HCT116 (cell line): ENCODE measurements at regions not wholly inside any gene's neighbourhood (a gene's known extent, or its start where the extent isn't known, plus 50 kb on each side); places are given as distances from the start of the nearest gene placed in this dataset.

Experiments used
- ATAC-seq: fragments of 200-7000 bp; cut with Tn5 transposase; 2 replicates; pipeline ENCODE4 v1.9.1; 2020; ENCODE audit warnings: mild to moderate bottlenecking, moderate library complexity
- BruUV-seq: library from RNA; stranded (reverse); fragments of 400-500 nt; replicated peaks from 2 replicates; lab custom pipeline; 2021; lab: Mats Ljungman, UMichigan
- CTCF ChIA-PET: fragments of 300-600 bp; sonication (Branson Sonifier 250); formaldehyde crosslinking; loops from one replicate; lab custom pipeline; 2021; ENCODE audit warnings: antibody characterized with exemption; lab: Charles Lee
- POLR2A ChIA-PET: fragments of 300-600, 350-600 bp; sonication (Branson Sonifier 250); formaldehyde crosslinking; loops from one replicate; lab custom pipeline; 2021; ENCODE audit warnings: antibody characterized with exemption; lab: Charles Lee
- RAD21 ChIA-PET, 2 experiments: fragments of 300-600 bp; sonication (Branson Sonifier 250); formaldehyde crosslinking; loops; one replicate each; lab custom pipeline; 2023; ENCODE audit warnings: low total read pairs in 2 of 2; ENCODE audit not compliant: uncharacterized antibody in 2 of 2, unreplicated experiment in 2 of 2, low non-redundant PET in 1 of 2; lab: Charles Lee
- DNase-seq: peaks from one replicate; pipeline ENCODE4 v3.0.0-alpha.2; 2010; ENCODE audit warnings: low read depth, low spot score
- H2AFZ ChIP-seq: fragments of 200-600 bp; shearing (Covaris generic), sonication (generic); 2 replicates; pipeline ENCODE4 v1.6.1; 2017; ENCODE audit warnings: low read depth, mixed run types, mixed read lengths, antibody characterized with exemption, low read length; ENCODE audit not compliant: poor library complexity, severe bottlenecking
- H3K27ac ChIP-seq: 2 replicates; pipeline ENCODE4 v1.5.1; 2012; ENCODE audit warnings: low read depth, low read length
- H3K27me3 ChIP-seq: fragments of 200-600 bp; sonication (generic); 2 replicates; pipeline ENCODE4 v1.6.1; 2016; ENCODE audit warnings: mixed run types, low read length, mixed read lengths; ENCODE audit not compliant: insufficient read depth
- H3K36me3 ChIP-seq, 2 experiments: fragments of 200-500 bp in 1 of 2; fragments of 200-600 bp in 1 of 2; sonication (Bioruptor generic) in 1 of 2; sonication (generic) in 1 of 2; 2 replicates each; pipeline versions ENCODE4 v1.5.1 to v1.6.1; 2014 to 2016; ENCODE audit warnings: low read length in 2 of 2, inconsistent platforms in 1 of 2, mixed read lengths in 1 of 2, mixed run types in 1 of 2; ENCODE audit not compliant: insufficient read depth in 2 of 2, control insufficient read depth in 1 of 2
- H3K4me1 ChIP-seq, 2 experiments: fragments of 200-600 bp in 1 of 2; sonication (generic) in 1 of 2; 2 replicates each; pipeline versions ENCODE4 v1.5.1 to v1.6.1; 2012 to 2017; ENCODE audit warnings: low read length in 2 of 2, inconsistent platforms in 1 of 2, mild to moderate bottlenecking in 1 of 2, mixed read lengths in 1 of 2, mixed run types in 1 of 2, moderate library complexity in 1 of 2; ENCODE audit not compliant: insufficient read depth in 2 of 2, control insufficient read depth in 1 of 2
- H3K4me2 ChIP-seq: fragments of 200-600 bp; sonication (generic); 2 replicates; pipeline ENCODE4 v1.6.1; 2017; ENCODE audit warnings: mixed run types, low read length, mixed read lengths
- H3K4me3 ChIP-seq, 2 experiments: fragments of 200-600 bp in 1 of 2; sonication (generic) in 1 of 2; replicated peaks in 1 of 2; 2 replicates each; pipeline ENCODE4 v1.5.1; 2011 to 2016; ENCODE audit warnings: low read length in 2 of 2, control low read depth in 1 of 2, low read depth in 1 of 2, mild to moderate bottlenecking in 1 of 2, mixed read lengths in 1 of 2, mixed run types in 1 of 2
- H3K79me2 ChIP-seq: fragments of 200-600 bp; sonication (generic); 2 replicates; pipeline ENCODE4 v1.6.1; 2017; ENCODE audit warnings: mild to moderate bottlenecking, mixed run types, low read length, moderate library complexity, mixed read lengths; ENCODE audit not compliant: insufficient read depth
- H3K9ac ChIP-seq: fragments of 200-600 bp; sonication (generic); 2 replicates; pipeline ENCODE4 v1.6.1; 2016; ENCODE audit warnings: low read length, mixed read lengths
- H3K9me2 ChIP-seq: fragments of 200-600 bp; sonication (generic), shearing (Covaris generic); 2 replicates; pipeline ENCODE4 v1.6.1; 2017; ENCODE audit warnings: mixed run types, mild to moderate bottlenecking, moderate library complexity; ENCODE audit not compliant: insufficient read depth
- H3K9me3 ChIP-seq, 2 experiments: fragments of 200-500 bp in 1 of 2; fragments of 200-600 bp in 1 of 2; sonication (Bioruptor generic) in 1 of 2; sonication (generic) in 1 of 2; 2 replicates each; pipeline ENCODE4 v1.6.1; 2014 to 2017; ENCODE audit warnings: low read length in 2 of 2, mixed read lengths in 2 of 2, inconsistent platforms in 1 of 2, low read depth in 1 of 2, mild to moderate bottlenecking in 1 of 2, mixed run types in 1 of 2, moderate library complexity in 1 of 2; ENCODE audit not compliant: control insufficient read depth in 1 of 2, insufficient read depth in 1 of 2
- H4K20me1 ChIP-seq: fragments of 200-600 bp; sonication (generic), shearing (Covaris generic); 2 replicates; pipeline ENCODE4 v1.6.1; 2017; ENCODE audit warnings: mixed run types, mild to moderate bottlenecking, moderate library complexity; ENCODE audit not compliant: insufficient read depth
- CEBPB ChIP-seq: IDR thresholded peaks from 2 replicates; pipeline ENCODE4 v1.6.1; 2012; ENCODE audit warnings: low read depth
- CTCF ChIP-seq, 3 experiments: fragments of 200-600 bp in 1 of 3; sonication (generic) in 1 of 3; IDR thresholded peaks in 2 of 3; conservative IDR thresholded peaks in 1 of 3; 2 replicates each; pipeline ENCODE4 v1.5.1; 2012 to 2017; ENCODE audit warnings: low read depth in 2 of 3, low read length in 2 of 3, antibody characterized with exemption in 1 of 3, borderline replicate concordance in 1 of 3, control low read depth in 1 of 3, mild to moderate bottlenecking in 1 of 3, mixed read lengths in 1 of 3, mixed run types in 1 of 3, moderate library complexity in 1 of 3; ENCODE audit not compliant: insufficient read depth in 1 of 3
- EGR1 ChIP-seq: IDR thresholded peaks from 2 replicates; pipeline ENCODE4 v1.6.1; 2012; ENCODE audit warnings: low read depth
- ELF1 ChIP-seq: IDR thresholded peaks from 2 replicates; pipeline ENCODE4 v1.6.1; 2012; ENCODE audit warnings: low read depth, borderline replicate concordance
- EZH2phosphoT487 ChIP-seq: fragments of 200-600 bp; IDR thresholded peaks from 2 replicates; pipeline ENCODE4 v1.6.1; 2018; ENCODE audit warnings: antibody characterized with exemption, borderline replicate concordance
- FOSL1 ChIP-seq: IDR thresholded peaks from 2 replicates; pipeline ENCODE4 v1.6.1; 2012; ENCODE audit warnings: low read depth
- MAX ChIP-seq: IDR thresholded peaks from 2 replicates; pipeline ENCODE4 v1.6.1; 2012
- POLR2A ChIP-seq: IDR thresholded peaks from 2 replicates; pipeline ENCODE4 v1.7.0; 2011; ENCODE audit warnings: borderline replicate concordance; ENCODE audit not compliant: insufficient read depth, insufficient read length; ENCODE audit errors: extremely low read depth
- POLR2AphosphoS5 ChIP-seq: IDR thresholded peaks from 2 replicates; pipeline ENCODE4 v1.6.1; 2011; ENCODE audit warnings: mild to moderate bottlenecking, low read depth, low read length, moderate library complexity
- REST ChIP-seq: IDR thresholded peaks from 2 replicates; pipeline ENCODE4 v1.6.1; 2012; ENCODE audit warnings: low read depth
- SIN3A ChIP-seq: IDR thresholded peaks from 2 replicates; pipeline ENCODE4 v1.6.1; 2012; ENCODE audit warnings: low read depth
- SRF ChIP-seq: IDR thresholded peaks from 2 replicates; pipeline ENCODE4 v1.6.1; 2012; ENCODE audit warnings: low read depth
- TCF7L2 ChIP-seq: IDR thresholded peaks from 2 replicates; pipeline ENCODE4 v1.7.0; 2011; ENCODE audit warnings: borderline replicate concordance, inconsistent platforms; ENCODE audit not compliant: insufficient read depth, insufficient read length; ENCODE audit errors: extremely low read depth
- ZBTB33 ChIP-seq: IDR thresholded peaks from 2 replicates; pipeline ENCODE4 v1.6.1; 2011; ENCODE audit warnings: mild to moderate bottlenecking, low read length, moderate library complexity; ENCODE audit not compliant: insufficient replicate concordance; ENCODE audit errors: extremely low read depth
- intact Hi-C: fragments of 100-400 bp; cut with micrococcal nuclease; formaldehyde crosslinking; loops from 2 replicates; pipeline ENCODE4 v1.10.0; 2022
- TF ChIP-seq, protein P1 (sequence below): IDR thresholded peaks from 2 replicates; pipeline ENCODE4 v1.6.1; 2012

DNA sequence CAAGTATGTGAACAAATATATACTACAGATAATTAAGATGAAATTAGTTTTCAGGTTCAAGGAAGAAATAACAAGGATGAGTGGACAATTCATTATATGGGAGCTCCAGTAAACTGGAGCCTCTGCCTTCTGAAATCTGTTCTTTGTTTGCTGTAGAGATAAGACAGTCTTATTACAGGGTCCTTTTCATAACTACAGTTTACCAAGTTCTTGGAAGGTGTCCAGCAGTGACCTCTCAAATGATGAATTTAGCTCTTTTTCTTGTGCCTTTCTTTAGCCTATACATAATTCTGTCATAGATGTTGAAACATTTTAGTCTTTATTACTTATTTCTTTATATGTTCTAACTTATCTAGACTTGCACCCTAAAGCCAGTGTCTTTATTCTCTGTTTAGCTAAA lies 89.7 kb upstream of the GBE1 start (continued):
- TF ChIP-seq CTCF (IDR thresholded peaks at IDR 0.05 in 2 of 3, conservative IDR thresholded peaks at IDR 0.05 in 1 of 3; ENCODE audit: borderline replicate concordance in 1 of 3, insufficient read depth in 1 of 3, low read depth in 2 of 3, low read length in 2 of 3) (no peak), EZH2phosphoT487 (no peak), POLR2A (no peak), TCF7L2 (no peak)

GRCh38 chr3:81846988-81847387 lies 85.5 kb upstream of the GBE1 start:
- no peaks in the 10 kb centered on the region for H3K9me2 ChIP-seq
- no TSS peak for BruUV-seq
- no peak overlapping the region for H2AFZ ChIP-seq
- no peaks in the 10 kb centered on the region for H3K79me2 ChIP-seq
- ChIA-PET POLR2A (no interaction called here), RAD21 (no interaction called here), CTCF (no interaction called here)
- H3K27ac ChIP-seq: no peak overlapping the region
- DNase-seq (no peak), ATAC-seq (no peak)
- H4K20me1 ChIP-seq: no peaks in the 10 kb centered on the region
- no peaks in the 10 kb centered on the region; the same call in 1 of the 2 replicates for H3K27me3 ChIP-seq
- H3K9ac ChIP-seq: no peak overlapping the region
- no peaks in the 10 kb centered on the region for H3K36me3 ChIP-seq
- no peak overlapping the region for H3K4me2 ChIP-seq
- intact Hi-C loops: no loop called here
- no peaks in the 10 kb centered on the region for H3K4me1 ChIP-seq
- no peak overlapping the region for H3K4me3 ChIP-seq
- no peaks in the 10 kb centered on the region for H3K9me3 ChIP-seq
- no peak for TF ChIP-seq FOSL1
- TF ChIP-seq EGR1: no peak
- TF ChIP-seq ELF1: no peak
- TF ChIP-seq CEBPB: no peak
- no peak for TF ChIP-seq SIN3A
- TF ChIP-seq CTCF (IDR thresholded peaks at IDR 0.05 in 2 of 3, conservative IDR thresholded peaks at IDR 0.05 in 1 of 3; ENCODE audit: borderline replicate concordance in 1 of 3, insufficient read depth in 1 of 3, low read depth in 2 of 3, low read length in 2 of 3): no peak
- TF ChIP-seq EZH2phosphoT487: no peak
- TF ChIP-seq REST: no peak
- no peak for TF ChIP-seq ZBTB33
- TF ChIP-seq MAX: no peak
- no peak for TF ChIP-seq SRF
- TF ChIP-seq POLR2AphosphoS5: no peak
- TF ChIP-seq, protein P1, sequence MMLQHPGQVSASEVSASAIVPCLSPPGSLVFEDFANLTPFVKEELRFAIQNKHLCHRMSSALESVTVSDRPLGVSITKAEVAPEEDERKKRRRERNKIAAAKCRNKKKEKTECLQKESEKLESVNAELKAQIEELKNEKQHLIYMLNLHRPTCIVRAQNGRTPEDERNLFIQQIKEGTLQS: no peak
